CD8-positive, alpha-beta memory T cell (primary cell): ENCODE measurements at regions not wholly inside any gene's neighbourhood (a gene's known extent, or its start where the extent isn't known, plus 50 kb on each side); places are given as distances from the start of the nearest gene placed in this dataset.
"Not testable (repeated sequence)": the region's sequence is repeated elsewhere in the genome, so short reads cannot be mapped to it uniquely, and the experiment has no call there.

Experiments
- CTCF ChIA-PET: fragments of 350-600 bp; sonication (Branson Sonifier 250); formaldehyde crosslinking; loops from one replicate; lab custom pipeline; 2021; ENCODE audit warnings: antibody characterized with exemption; lab: Charles Lee
- POLR2A ChIA-PET: fragments of 350-600 bp; sonication (Branson Sonifier 250); formaldehyde crosslinking; loops from one replicate; lab custom pipeline; 2021; ENCODE audit warnings: antibody characterized with exemption; lab: Charles Lee
- DNase-seq, 5 donors: peaks; one replicate each; pipeline versions ENCODE4 v3.0.0 to v3.0.0-alpha.2; 2020 to 2022; ENCODE audit warnings: mixed read lengths in 1 of 5
- H3K27ac ChIP-seq: one replicate; pipeline ENCODE4 v1.7.0; 2013; ENCODE audit warnings: low read depth, mild to moderate bottlenecking, low read length, moderate library complexity
- H3K27me3 ChIP-seq: 2 replicates; pipeline ENCODE4 v1.7.0; 2013; ENCODE audit warnings: low read length, mild to moderate bottlenecking; ENCODE audit not compliant: insufficient read depth, poor library complexity, severe bottlenecking
- H3K36me3 ChIP-seq: 2 replicates; pipeline ENCODE4 v1.7.0; 2013; ENCODE audit warnings: mild to moderate bottlenecking, low read length, moderate library complexity; ENCODE audit not compliant: insufficient read depth
- H3K4me1 ChIP-seq: 2 replicates; pipeline ENCODE4 v1.7.0; 2013; ENCODE audit warnings: mild to moderate bottlenecking, low read length, moderate library complexity; ENCODE audit not compliant: insufficient read depth
- H3K4me3 ChIP-seq: 2 replicates; pipeline ENCODE4 v1.7.0; 2013; ENCODE audit warnings: mild to moderate bottlenecking, low read length
- H3K9me3 ChIP-seq: 2 replicates; pipeline ENCODE4 v1.7.0; 2013; ENCODE audit warnings: mild to moderate bottlenecking, low read length
- H3K27ac Mint-ChIP-seq, 8 donors: one replicate each; pipeline ENCODE4 v1.8.0; 2020 to 2021; ENCODE audit warnings: mixed read lengths in 8 of 8, mild to moderate bottlenecking in 6 of 8, inconsistent platforms in 3 of 8, moderate library complexity in 3 of 8
- H3K27me3 Mint-ChIP-seq, 2 donors: one replicate each; pipeline ENCODE4 v1.8.0; 2020 to 2021; ENCODE audit warnings: mixed read lengths in 2 of 2, mild to moderate bottlenecking in 1 of 2, moderate library complexity in 1 of 2
- H3K36me3 Mint-ChIP-seq, 3 donors: one replicate each; pipeline ENCODE4 v1.8.0; 2020 to 2021; ENCODE audit warnings: mixed read lengths in 3 of 3, inconsistent platforms in 1 of 3, mild to moderate bottlenecking in 1 of 3
- H3K4me1 Mint-ChIP-seq, 3 donors: one replicate each; pipeline ENCODE4 v1.8.0; 2020 to 2021; ENCODE audit warnings: mixed read lengths in 3 of 3, inconsistent platforms in 1 of 3, mild to moderate bottlenecking in 1 of 3
- H3K4me3 Mint-ChIP-seq, 7 donors: one replicate each; pipeline ENCODE4 v1.8.0; 2020 to 2021; ENCODE audit warnings: mixed read lengths in 7 of 7, mild to moderate bottlenecking in 6 of 7, moderate library complexity in 4 of 7, inconsistent platforms in 2 of 7
- H3K9me3 Mint-ChIP-seq, 5 donors: one replicate each; pipeline ENCODE4 v1.8.0; 2020 to 2022; ENCODE audit warnings: mixed read lengths in 5 of 5, mild to moderate bottlenecking in 3 of 5, moderate library complexity in 2 of 5, inconsistent platforms in 1 of 5

DNA sequence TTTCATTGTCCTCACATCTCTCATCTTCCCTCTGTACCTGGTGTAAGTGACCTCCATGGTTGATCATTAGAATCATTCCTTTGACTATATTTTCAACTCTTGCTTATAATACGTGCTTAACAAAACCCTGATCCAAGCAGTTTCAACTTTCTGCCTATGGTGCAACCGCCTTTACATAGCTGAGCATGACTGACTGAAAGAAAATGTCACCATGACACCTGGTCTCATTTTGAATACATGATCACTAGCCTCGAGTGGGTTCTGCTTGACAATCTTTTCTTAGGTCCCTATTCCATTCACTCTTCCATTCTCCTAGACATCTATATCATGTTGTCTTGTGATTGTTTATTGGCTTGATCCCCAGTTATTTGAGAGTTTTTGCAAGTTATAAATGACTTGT, 78.9 kb upstream of the STAM2 start:
- no peaks in the 10 kb centered on the region for H3K9me3 Mint-ChIP-seq
- Histone ChIP-seq H3K9me3 (no peaks in the 10 kb centered on the region), H3K27me3 (no peaks in the 10 kb centered on the region), H3K4me1 (no peaks in the 10 kb centered on the region), H3K36me3 (no peaks in the 10 kb centered on the region), H3K4me3 (no peak overlapping the region), H3K27ac (no peak overlapping the region)
- CTCF ChIA-PET = no interaction called here
- H3K27me3 Mint-ChIP-seq = peaks cover 10 to 30% of the 10 kb centered on the region in 2 donors
- H3K4me1 Mint-ChIP-seq = no peaks in the 10 kb centered on the region
- POLR2A ChIA-PET = no interaction called here
- H3K4me3 Mint-ChIP-seq = no peak overlapping the region
- H3K36me3 Mint-ChIP-seq = no peaks in the 10 kb centered on the region
- H3K27ac Mint-ChIP-seq = no peak overlapping the region
- no peak for DNase-seq

- H3K4me1 Mint-ChIP-seq = no peaks in the 10 kb centered on the region
- Histone ChIP-seq H3K27me3 (no peaks in the 10 kb centered on the region), H3K4me3 (no peak overlapping the region), H3K36me3 (no peaks in the 10 kb centered on the region), H3K9me3 (no peaks in the 10 kb centered on the region), H3K27ac (no peak overlapping the region), H3K4me1 (no peaks in the 10 kb centered on the region)
- CTCF ChIA-PET = no interaction called here
- peaks cover 10 to 30% of the 10 kb centered on the region in 2 donors for H3K27me3 Mint-ChIP-seq
- no peak overlapping the region for H3K4me3 Mint-ChIP-seq
- no peak for DNase-seq
- H3K9me3 Mint-ChIP-seq = no peaks in the 10 kb centered on the region
- POLR2A ChIA-PET = no interaction called here
- no peaks in the 10 kb centered on the region for H3K36me3 Mint-ChIP-seq
- H3K27ac Mint-ChIP-seq = no peak overlapping the region
Measured at GRCh38 chr2:152254976-152255375, 79.4 kb upstream of the STAM2 start.

DNA sequence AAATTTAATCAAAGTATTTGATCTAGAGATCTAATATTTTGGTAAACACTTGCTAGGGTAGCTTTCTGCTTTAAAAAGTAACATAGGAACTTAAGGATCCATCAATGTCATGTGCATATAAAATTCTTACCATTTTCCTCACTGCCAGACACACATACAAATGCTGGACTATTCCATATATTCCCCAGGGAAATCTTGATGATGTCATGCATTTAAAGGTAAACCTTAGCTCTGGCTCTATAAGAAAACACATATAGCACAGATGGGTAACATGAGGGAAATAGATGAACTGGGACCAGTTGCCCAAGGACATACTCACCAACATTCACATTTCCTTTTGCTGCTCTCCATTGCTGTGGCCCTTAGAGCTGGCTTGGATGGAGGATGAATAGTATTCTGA, 79.1 kb upstream of the FMNL2 start:
- no peak overlapping the region for H3K4me3 Mint-ChIP-seq
- no peak overlapping the region for H3K4me3 ChIP-seq
- POLR2A ChIA-PET = no interaction called here
- H3K9me3 Mint-ChIP-seq = peaks cover 0 to 3% (median 0%) of the 10 kb centered on the region in 5 donors
- no peaks in the 10 kb centered on the region for H3K9me3 ChIP-seq
- no peaks in the 10 kb centered on the region for H3K4me1 Mint-ChIP-seq
- H3K27ac ChIP-seq = no peak overlapping the region
- no peaks in the 10 kb centered on the region for H3K4me1 ChIP-seq
- peaks cover 14 to 23% of the 10 kb centered on the region in 2 donors for H3K27me3 Mint-ChIP-seq
- CTCF ChIA-PET = no interaction called here
- H3K36me3 Mint-ChIP-seq = no peaks in the 10 kb centered on the region
- no peak overlapping the region for H3K27ac Mint-ChIP-seq
- no peak for DNase-seq
- no peaks in the 10 kb centered on the region for H3K36me3 ChIP-seq
- no peaks in the 10 kb centered on the region for H3K27me3 ChIP-seq

- Histone ChIP-seq H3K36me3 (no peaks in the 10 kb centered on the region), H3K27ac (no peak overlapping the region), H3K27me3 (no peaks in the 10 kb centered on the region), H3K4me3 (no peak overlapping the region), H3K9me3 (no peaks in the 10 kb centered on the region), H3K4me1 (no peaks in the 10 kb centered on the region)
- ChIA-PET POLR2A (interaction anchor here (0.6 kb wide), 1 partner anchor 31 kb away, joined by 3 read pairs; no protein-coding TSS in a partner anchor), CTCF (no interaction called here)
- Mint-ChIP-seq H3K27ac (no peak overlapping the region), H3K4me1 (no peaks in the 10 kb centered on the region), H3K9me3 (peaks cover 0 to 3% (median 0%) of the 10 kb centered on the region in 5 donors), H3K36me3 (no peaks in the 10 kb centered on the region), H3K27me3 (peaks cover 9 to 14% of the 10 kb centered on the region in 2 donors), H3K4me3 (no peak overlapping the region)
- no peak for DNase-seq
Measured at GRCh38 chr2:152260939-152261338, 74.0 kb upstream of the FMNL2 start.

DNA sequence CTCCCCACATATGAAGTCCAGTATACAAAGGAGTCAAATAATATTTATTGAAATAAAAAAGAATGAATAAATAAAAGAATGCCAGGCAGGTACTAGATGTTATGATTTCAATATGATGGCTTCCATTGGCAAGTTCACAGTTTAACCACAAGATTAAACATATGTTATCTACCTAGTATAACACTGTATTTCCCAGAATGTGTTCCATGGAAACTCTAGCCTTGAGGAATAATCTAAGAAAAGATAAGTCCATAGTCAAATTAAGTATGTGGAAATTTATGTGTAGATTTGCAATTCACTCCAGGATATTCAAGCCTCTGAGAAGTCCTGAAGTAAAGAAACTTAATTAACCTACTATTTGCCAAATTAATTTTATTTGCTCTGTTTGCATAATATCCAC, 71.1 kb upstream of the FMNL2 start:
- POLR2A ChIA-PET = no interaction called here
- Histone ChIP-seq H3K36me3 (no peaks in the 10 kb centered on the region), H3K4me1 (no peaks in the 10 kb centered on the region), H3K27me3 (no peaks in the 10 kb centered on the region), H3K9me3 (no peaks in the 10 kb centered on the region), H3K27ac (no peak overlapping the region), H3K4me3 (no peak overlapping the region)
- H3K27ac Mint-ChIP-seq = no peak overlapping the region
- no peak overlapping the region for H3K4me3 Mint-ChIP-seq
- H3K27me3 Mint-ChIP-seq = peaks cover 3 to 6% of the 10 kb centered on the region in 2 donors
- CTCF ChIA-PET = no interaction called here
- no peaks in the 10 kb centered on the region for H3K4me1 Mint-ChIP-seq
- no peak for DNase-seq
- no peaks in the 10 kb centered on the region for H3K36me3 Mint-ChIP-seq
- peaks cover 0 to 6% (median 3%) of the 10 kb centered on the region in 5 donors for H3K9me3 Mint-ChIP-seq

DNA sequence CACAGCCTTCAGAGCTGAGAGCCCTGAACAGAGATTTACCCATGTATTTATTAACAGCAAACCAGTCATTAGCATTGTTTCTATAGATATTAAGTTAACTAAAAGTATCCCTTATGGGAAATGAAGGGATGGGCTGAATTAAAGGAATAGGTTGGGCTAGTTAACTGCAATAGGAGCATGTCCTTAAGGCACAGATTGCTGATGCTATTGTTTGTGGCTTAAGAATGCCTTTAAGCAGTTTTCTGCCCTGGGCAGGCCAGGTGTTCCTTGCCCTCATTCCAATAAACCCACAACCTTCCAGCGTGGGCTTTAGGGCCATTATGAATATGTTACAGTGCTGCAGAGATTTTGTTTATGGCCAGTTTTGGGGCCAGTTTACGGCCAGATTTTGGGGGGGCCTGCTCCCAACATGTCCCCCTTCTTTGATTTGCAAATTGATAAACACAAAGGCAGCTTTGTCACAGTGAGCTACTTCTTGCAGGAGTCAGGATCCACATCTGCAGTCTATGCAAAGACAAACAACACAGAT, 61.2 kb upstream of the FMNL2 start:
- H3K9me3 ChIP-seq, H3K4me3 Mint-ChIP-seq, H3K4me3 ChIP-seq, POLR2A ChIA-PET, CTCF ChIA-PET, H3K4me1 Mint-ChIP-seq, H3K27me3 Mint-ChIP-seq, H3K27ac ChIP-seq, H3K36me3 Mint-ChIP-seq, DNase-seq, H3K36me3 ChIP-seq, H3K4me1 ChIP-seq, H3K27ac Mint-ChIP-seq, H3K27me3 ChIP-seq: not testable (repeated sequence)
- peaks cover 19 to 38% (median 26%) of the 10 kb centered on the region in 5 donors for H3K9me3 Mint-ChIP-seq

DNA sequence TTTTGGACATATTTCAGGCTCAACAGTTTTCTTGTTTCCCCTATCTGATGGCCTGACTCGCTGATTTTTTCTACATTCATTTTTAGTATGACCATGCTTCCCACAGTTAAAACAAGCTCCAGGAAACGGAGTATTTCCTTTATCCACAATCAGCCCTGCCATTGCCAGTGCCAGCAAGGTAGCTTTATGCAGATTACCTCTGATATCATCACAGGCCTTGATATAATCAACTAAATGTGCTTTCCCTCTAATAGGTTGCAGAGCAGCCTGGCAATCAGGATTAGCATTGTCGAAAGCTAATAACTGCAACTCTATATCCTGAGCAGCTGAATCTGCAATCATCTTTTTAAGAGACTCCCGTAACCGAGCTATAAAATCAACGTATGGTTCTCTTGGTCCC, 57.1 kb upstream of the FMNL2 start:
- H3K27ac ChIP-seq, H3K27ac Mint-ChIP-seq, H3K4me1 ChIP-seq, CTCF ChIA-PET, POLR2A ChIA-PET, H3K4me3 Mint-ChIP-seq, H3K4me1 Mint-ChIP-seq, H3K27me3 Mint-ChIP-seq, H3K27me3 ChIP-seq, H3K36me3 Mint-ChIP-seq, H3K36me3 ChIP-seq, DNase-seq, H3K4me3 ChIP-seq, H3K9me3 ChIP-seq: not testable (repeated sequence)
- peaks cover 14 to 34% (median 21%) of the 10 kb centered on the region in 5 donors for H3K9me3 Mint-ChIP-seq

- Mint-ChIP-seq H3K27ac (no peak overlapping the region), H3K27me3 (peaks cover 3 to 8% of the 10 kb centered on the region in 2 donors), H3K36me3 (no peaks in the 10 kb centered on the region), H3K4me3 (no peak overlapping the region), H3K4me1 (no peaks in the 10 kb centered on the region), H3K9me3 (peaks cover 13 to 31% (median 15%) of the 10 kb centered on the region in 5 donors)
- Histone ChIP-seq H3K27ac (no peak overlapping the region), H3K27me3 (no peaks in the 10 kb centered on the region), H3K4me1 (no peaks in the 10 kb centered on the region), H3K9me3 (no peaks in the 10 kb centered on the region), H3K36me3 (no peaks in the 10 kb centered on the region), H3K4me3 (no peak overlapping the region)
- ChIA-PET CTCF (no interaction called here), POLR2A (no interaction called here)
- DNase-seq = no peak
Measured at GRCh38 chr2:152278526-152278925, 56.4 kb upstream of the FMNL2 start.

DNA sequence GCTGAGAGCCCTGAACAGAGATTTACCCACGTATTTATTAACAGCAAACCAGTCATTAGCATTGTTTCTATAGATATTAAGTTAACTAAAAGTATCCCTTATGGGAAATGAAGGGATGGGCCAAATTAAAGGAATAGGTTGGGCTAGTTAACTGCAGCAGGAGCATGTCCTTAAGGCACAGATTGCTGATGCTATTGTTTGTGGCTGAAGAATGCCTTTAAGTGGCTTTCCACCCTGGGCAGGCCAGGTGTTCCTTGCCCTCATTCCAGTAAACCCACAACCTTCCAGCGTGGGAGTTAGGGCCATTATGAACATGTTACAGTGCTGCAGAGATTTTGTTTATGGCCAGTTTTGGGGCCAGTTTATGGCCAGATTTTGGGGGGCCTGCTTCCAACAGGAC, 55.6 kb upstream of the FMNL2 start:
- H3K36me3 ChIP-seq, CTCF ChIA-PET, H3K4me3 Mint-ChIP-seq, H3K9me3 ChIP-seq, H3K4me3 ChIP-seq, H3K4me1 ChIP-seq, H3K27ac ChIP-seq, H3K27me3 Mint-ChIP-seq, H3K27me3 ChIP-seq, H3K36me3 Mint-ChIP-seq, H3K27ac Mint-ChIP-seq, DNase-seq, POLR2A ChIA-PET, H3K4me1 Mint-ChIP-seq: not testable (repeated sequence)
- peaks cover 7 to 23% (median 10%) of the 10 kb centered on the region in 5 donors for H3K9me3 Mint-ChIP-seq
